Ascending aorta (tissue), 2 donors: ENCODE measurements at regions not wholly inside any gene's neighbourhood (a gene's known extent, or its start where the extent isn't known, plus 50 kb on each side); places are given as distances from the start of the nearest gene placed in this dataset.

Source experiments
- DNase-seq, 2 donors: peaks; one replicate each; pipeline ENCODE4 v3.0.0-alpha.2; 2019; ENCODE audit warnings: low spot score in 2 of 2
- H3K27ac ChIP-seq, 2 donors: fragments of 200-600 bp; sonication (generic); one replicate each; pipeline ENCODE4 v1.5.1; 2016 to 2017; ENCODE audit warnings: mild to moderate bottlenecking in 1 of 2
- H3K27me3 ChIP-seq: fragments of 200-600 bp; sonication (generic); one replicate; pipeline ENCODE4 v1.5.1; 2017
- H3K36me3 ChIP-seq, 2 donors: fragments of 200-600 bp; sonication (generic); one replicate each; pipeline ENCODE4 v1.5.1; 2016
- H3K4me1 ChIP-seq, 2 donors: fragments of 200-600 bp; sonication (generic); one replicate each; pipeline ENCODE4 v1.5.1; 2016 to 2017; ENCODE audit warnings: mild to moderate bottlenecking in 1 of 2
- H3K4me3 ChIP-seq, 2 donors: fragments of 200-600 bp; sonication (generic); one replicate each; pipeline ENCODE4 v1.5.1; 2016 to 2017; ENCODE audit warnings: mild to moderate bottlenecking in 1 of 2
- H3K9me3 ChIP-seq, 2 donors: fragments of 200-600 bp; sonication (generic); one replicate each; pipeline ENCODE4 v1.5.1; 2016
- intact Hi-C: fragments of 100-400 bp; cut with DNase I; formaldehyde crosslinking; loops from one replicate; pipeline ENCODE4 v1.15.1; 2023
- TF ChIP-seq, protein P1 (sequence below), 3 experiments: fragments of 200-600 bp in 2 of 3; fragments of 450-650 bp in 1 of 3; sonication (generic) in 2 of 3; IDR thresholded peaks; one replicate each; pipeline ENCODE4 v1.5.1; 2016 to 2019; ENCODE audit warnings: antibody characterized with exemption in 3 of 3, mild to moderate bottlenecking in 1 of 3, moderate library complexity in 1 of 3

DNA sequence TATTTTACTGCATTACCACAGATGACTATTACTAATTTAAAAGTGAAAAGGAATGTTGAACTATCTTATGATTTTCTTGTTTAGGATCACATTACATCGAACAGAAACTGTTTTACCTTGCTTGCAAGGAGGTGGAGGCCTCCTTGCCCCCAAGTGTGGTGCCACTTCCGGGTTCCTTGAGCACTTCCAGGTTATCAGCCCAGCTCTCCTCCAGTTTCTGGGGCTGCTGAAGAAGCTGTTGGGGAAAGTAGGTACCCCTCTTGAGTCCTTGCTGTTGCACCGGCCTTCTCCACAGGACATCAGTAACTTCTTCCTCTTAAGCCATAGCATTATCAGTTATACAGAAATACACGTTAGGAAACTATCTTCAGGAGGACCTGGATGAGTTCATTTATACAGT is 278.2 kb downstream of the DMRT2 start:
- Histone ChIP-seq H3K36me3 (no peaks in the 10 kb centered on the region), H3K27me3 (no peaks in the 10 kb centered on the region), H3K4me3 (no peak overlapping the region), H3K27ac (no peak overlapping the region), H3K9me3 (no peaks in the 10 kb centered on the region), H3K4me1 (no peaks in the 10 kb centered on the region)
- intact Hi-C loops: no loop called here
- TF ChIP-seq, protein P1, sequence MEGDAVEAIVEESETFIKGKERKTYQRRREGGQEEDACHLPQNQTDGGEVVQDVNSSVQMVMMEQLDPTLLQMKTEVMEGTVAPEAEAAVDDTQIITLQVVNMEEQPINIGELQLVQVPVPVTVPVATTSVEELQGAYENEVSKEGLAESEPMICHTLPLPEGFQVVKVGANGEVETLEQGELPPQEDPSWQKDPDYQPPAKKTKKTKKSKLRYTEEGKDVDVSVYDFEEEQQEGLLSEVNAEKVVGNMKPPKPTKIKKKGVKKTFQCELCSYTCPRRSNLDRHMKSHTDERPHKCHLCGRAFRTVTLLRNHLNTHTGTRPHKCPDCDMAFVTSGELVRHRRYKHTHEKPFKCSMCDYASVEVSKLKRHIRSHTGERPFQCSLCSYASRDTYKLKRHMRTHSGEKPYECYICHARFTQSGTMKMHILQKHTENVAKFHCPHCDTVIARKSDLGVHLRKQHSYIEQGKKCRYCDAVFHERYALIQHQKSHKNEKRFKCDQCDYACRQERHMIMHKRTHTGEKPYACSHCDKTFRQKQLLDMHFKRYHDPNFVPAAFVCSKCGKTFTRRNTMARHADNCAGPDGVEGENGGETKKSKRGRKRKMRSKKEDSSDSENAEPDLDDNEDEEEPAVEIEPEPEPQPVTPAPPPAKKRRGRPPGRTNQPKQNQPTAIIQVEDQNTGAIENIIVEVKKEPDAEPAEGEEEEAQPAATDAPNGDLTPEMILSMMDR (IDR thresholded peaks at IDR 0.05): no peak
- DNase-seq: no peak

DNA sequence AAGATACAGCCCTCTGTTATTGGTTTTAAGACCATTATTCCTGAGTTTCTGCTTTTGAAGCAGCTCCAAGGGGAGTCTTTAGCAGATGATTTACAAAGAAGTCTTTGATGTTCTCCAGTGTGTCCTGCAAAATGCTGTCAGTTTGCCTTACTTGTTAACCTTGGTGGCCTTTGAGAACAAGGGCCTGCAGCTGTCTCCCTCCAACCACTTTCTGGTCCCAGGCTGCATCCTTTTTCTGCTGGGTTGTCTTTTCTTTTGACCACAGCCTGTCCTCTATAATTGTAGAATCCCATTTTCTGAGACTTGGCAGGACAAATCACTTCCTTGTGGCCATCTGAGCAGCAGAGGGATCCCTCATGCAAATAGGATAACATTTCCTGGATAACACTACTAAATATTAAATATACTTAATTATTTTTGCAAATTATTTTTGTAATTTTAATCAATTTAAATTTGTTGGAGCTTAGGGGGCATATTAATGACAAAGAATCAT is 281.4 kb downstream of the DMRT2 start:
- H3K4me3 ChIP-seq: no peak overlapping the region

DNA sequence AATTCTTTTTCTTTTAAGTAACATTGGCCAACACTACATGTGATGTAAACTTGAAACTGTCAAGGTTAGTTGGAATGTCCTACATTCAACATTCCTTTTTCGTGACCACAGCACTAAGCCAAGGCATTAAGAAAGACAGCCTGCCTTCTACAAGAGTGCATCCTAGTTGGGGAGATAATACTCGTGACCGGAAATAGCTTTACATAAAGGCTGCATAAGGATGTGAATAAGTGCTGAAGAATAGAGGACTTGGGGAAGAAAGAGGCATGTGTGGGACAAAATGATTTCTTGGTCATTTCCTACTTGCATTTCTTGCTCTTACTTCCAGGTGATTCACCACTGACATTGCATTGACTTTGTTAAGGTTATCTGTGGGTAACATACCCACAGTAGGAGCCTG is 282.0 kb downstream of the DMRT2 start:
- TF ChIP-seq, protein P1 (IDR thresholded peaks at IDR 0.05): no peak
- Histone ChIP-seq H3K9me3 (no peaks in the 10 kb centered on the region), H3K27me3 (no peaks in the 10 kb centered on the region), H3K27ac (no peak overlapping the region), H3K36me3 (no peaks in the 10 kb centered on the region), H3K4me1 (no peaks in the 10 kb centered on the region), H3K4me3 (no peak overlapping the region)
- DNase-seq: no peak
- intact Hi-C loops: no loop called here

More for the DNA sequence above, 281.4 kb downstream of the DMRT2 start:
- Histone ChIP-seq H3K36me3 (no peaks in the 10 kb centered on the region), H3K9me3 (no peaks in the 10 kb centered on the region), H3K27me3 (no peaks in the 10 kb centered on the region), H3K27ac (no peak overlapping the region), H3K4me1 (no peaks in the 10 kb centered on the region)
- TF ChIP-seq, protein P1 (IDR thresholded peaks at IDR 0.05): no peak
- intact Hi-C loops: no loop called here
- DNase-seq: no peak

DNA sequence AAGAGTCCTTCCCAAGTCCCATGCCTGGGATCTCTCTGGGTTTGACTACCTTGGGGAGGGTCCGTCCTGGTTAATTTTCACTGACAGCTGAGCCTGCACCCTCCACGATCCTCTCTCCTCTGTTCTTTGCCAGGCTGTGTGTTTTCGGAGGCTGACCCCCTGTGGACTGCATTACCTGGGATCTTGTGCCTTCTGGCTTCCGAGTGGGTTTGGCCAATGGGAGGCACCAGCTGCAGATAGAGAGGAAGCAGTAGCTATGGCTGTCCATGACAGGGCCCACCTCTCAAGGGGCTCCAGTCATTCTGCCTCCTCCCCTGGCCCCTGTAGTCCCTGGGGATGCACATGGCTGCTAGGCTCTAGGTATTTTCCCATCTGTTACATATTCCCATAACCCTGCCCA is 285.0 kb downstream of the DMRT2 start:
- H3K36me3 ChIP-seq: no peaks in the 10 kb centered on the region
- intact Hi-C loops: no loop called here

DNA sequence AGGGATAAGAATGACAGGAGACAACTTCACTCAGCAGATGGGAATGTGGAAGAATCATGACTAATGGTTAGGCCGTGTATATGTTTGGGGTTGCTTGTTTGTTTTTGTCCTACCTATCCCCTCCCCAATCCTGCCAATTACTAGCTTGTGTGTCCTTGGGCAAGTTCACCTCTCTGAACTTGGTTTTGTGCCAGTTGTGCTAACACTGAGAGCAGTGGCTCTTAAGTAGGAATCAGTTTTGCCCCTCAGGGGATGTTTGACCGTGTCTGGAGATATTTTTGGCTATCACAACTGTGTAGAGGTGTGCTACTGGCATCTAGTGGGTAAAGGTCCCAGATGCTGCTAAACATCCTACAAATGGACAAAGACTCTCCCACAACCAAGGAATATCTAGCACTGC is 287.0 kb downstream of the DMRT2 start:
- H3K27ac ChIP-seq: no peak overlapping the region
- TF ChIP-seq, protein P1 (IDR thresholded peaks at IDR 0.05): no peak
- H3K4me1 ChIP-seq: no peaks in the 10 kb centered on the region
- H3K9me3 ChIP-seq: no peaks in the 10 kb centered on the region
- intact Hi-C loops: no loop called here
- H3K27me3 ChIP-seq: no peaks in the 10 kb centered on the region
- no peak for DNase-seq
- no peaks in the 10 kb centered on the region for H3K36me3 ChIP-seq
- no peak overlapping the region for H3K4me3 ChIP-seq

More for the DNA sequence above, 285.0 kb downstream of the DMRT2 start:
- no peak for DNase-seq
- H3K4me1 ChIP-seq: no peaks in the 10 kb centered on the region
- H3K27ac ChIP-seq: no peak overlapping the region
- TF ChIP-seq, protein P1 (IDR thresholded peaks at IDR 0.05): no peak
- no peak overlapping the region for H3K4me3 ChIP-seq
- no peaks in the 10 kb centered on the region for H3K27me3 ChIP-seq
- no peaks in the 10 kb centered on the region for H3K9me3 ChIP-seq

DNA sequence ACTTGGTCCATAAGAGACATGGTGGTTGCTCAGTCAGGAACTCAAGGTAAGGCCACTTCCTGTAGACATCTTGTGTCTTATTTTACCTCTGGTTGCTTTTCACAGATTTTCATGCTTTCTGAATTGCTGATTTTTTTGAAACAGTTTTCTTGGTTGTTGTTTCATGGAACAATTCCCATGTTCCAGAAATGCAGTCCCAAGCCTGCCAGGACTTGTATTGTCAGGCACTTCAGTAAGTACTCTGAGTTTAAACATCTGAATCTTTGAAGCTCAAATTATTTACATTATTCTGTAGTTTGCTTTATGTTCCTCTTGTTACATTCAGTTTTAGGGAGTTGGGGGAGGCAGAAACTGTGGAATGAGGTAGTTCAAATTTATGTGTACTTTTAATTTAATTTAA is 290.2 kb downstream of the DMRT2 start:
- H3K9me3 ChIP-seq: no peaks in the 10 kb centered on the region

More for the DNA sequence above, 290.2 kb downstream of the DMRT2 start:
- Histone ChIP-seq H3K4me1 (no peaks in the 10 kb centered on the region), H3K4me3 (no peak overlapping the region), H3K27ac (no peak overlapping the region), H3K36me3 (no peaks in the 10 kb centered on the region), H3K27me3 (no peaks in the 10 kb centered on the region)
- intact Hi-C loops: no loop called here
- DNase-seq: no peak
- TF ChIP-seq, protein P1 (IDR thresholded peaks at IDR 0.05): no peak
